ENCODE measurements at regions not wholly inside any gene's neighbourhood (a gene's known extent, or its start where the extent isn't known, plus 50 kb on each side); places are given as distances from the start of the nearest gene placed in this dataset.

GRCh38 chr18:56214706-56215105 is 423.7 kb downstream of the TXNL1 start:
- no peak for TF ChIP-seq EZH2 (IDR thresholded peaks at IDR 0.05; ENCODE audit: borderline replicate concordance, low read depth, low read length, severe bottlenecking)
- TF ChIP-seq CTCF (IDR thresholded peaks at IDR 0.05; ENCODE audit: borderline replicate concordance, extremely low read depth, low read length, poor library complexity, severe bottlenecking), result no peak
